GM21367 (cell line): ENCODE measurements at regions not wholly inside any gene's neighbourhood (a gene's known extent, or its start where the extent isn't known, plus 50 kb on each side); places are given as distances from the start of the nearest gene placed in this dataset.
A peak's percentile ranks its signal among the peaks of the same experiment; 100 is the strongest.

Source experiments
- ATAC-seq: cut with Tn5 transposase; IDR thresholded peaks from one replicate; pipeline ENCODE4 v1.9.1; 2021; ENCODE audit not compliant: unreplicated experiment

DNA sequence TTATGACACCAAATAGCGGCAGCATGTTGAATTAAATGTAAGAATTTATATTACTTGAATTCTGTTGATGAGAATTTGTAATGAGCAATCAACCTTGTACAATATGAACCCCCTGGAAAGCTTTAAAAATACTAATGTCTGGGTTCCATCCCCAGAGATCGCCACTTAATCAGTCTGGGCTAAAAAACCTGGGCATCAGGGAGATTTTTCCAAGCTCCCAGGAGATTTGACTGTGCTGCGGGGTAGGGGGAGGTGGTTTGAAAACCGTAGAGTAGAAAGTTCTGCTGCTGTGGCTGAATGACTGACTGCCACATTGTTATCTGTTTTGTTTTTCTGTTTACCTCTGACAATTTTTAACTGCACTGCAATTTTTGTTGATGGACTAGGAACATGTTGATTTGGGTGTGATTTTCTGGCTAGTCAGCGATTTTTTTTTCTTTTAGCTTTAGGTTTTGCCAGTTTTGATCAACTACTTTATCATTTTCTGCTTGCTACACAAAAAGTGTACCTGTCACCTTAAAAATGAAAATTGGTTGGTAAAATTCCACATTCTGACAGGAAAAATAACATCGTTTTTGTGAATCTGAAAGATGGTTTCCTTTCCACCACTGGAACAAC, 79.3 kb downstream of the PCTP start:
- no peak for ATAC-seq

DNA sequence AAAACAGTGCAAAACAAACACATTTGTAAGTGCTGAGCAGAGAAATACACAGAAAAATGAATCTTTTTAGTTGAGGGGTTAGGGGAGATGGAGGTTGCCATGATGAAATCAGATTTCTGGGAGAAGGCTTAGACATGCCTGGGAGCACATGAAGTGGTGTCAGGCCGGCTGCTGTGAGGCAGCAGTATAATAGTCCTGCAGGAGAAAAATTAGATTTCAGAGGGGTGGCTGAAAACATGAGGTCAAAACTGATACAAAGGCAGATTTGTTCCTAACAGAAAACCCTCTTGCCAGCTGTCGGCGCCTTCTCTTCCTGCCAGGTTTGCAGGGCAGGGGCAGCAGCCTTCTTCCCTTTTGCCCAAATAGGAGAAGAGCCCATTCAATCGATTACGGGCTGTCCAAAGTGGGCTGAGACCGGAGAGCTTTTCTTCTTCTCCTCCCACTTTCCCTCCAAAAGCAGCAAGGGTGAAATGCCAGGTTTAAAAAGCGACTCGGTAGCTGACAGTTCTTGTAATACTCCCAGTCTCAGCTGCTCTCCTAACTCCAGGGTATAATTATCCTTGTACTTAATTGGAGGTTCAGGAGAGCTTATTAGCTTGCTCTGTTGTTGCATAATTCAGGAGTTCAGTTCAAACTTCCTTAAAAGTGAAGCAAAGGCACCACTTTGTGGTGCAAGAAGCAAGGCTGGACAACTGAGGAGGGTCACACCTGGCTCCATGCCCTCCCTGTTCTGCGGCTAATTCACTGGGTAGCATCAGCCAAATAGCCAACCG, 80.0 kb downstream of the PCTP start:
- ATAC-seq: no peak

DNA sequence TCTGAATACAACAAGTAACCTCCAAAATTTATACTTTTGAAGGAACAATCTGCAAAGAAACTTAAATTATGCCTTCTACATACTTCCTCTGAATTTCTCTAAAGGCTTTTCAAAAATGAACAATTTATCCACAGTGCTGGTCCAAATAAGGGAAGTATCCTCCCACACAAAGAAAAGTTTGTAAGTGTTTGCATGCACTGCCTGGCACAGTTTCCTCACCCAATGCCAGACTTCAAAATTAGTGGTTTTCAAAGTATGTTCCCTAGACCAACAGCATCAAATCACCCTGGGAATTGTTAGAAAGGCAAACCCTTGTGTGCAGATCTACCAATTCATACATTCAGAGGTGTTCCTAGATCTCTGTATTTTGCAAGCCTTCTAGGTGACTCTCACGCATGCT, 82.5 kb downstream of the PCTP start:
- ATAC-seq: no peak

DNA sequence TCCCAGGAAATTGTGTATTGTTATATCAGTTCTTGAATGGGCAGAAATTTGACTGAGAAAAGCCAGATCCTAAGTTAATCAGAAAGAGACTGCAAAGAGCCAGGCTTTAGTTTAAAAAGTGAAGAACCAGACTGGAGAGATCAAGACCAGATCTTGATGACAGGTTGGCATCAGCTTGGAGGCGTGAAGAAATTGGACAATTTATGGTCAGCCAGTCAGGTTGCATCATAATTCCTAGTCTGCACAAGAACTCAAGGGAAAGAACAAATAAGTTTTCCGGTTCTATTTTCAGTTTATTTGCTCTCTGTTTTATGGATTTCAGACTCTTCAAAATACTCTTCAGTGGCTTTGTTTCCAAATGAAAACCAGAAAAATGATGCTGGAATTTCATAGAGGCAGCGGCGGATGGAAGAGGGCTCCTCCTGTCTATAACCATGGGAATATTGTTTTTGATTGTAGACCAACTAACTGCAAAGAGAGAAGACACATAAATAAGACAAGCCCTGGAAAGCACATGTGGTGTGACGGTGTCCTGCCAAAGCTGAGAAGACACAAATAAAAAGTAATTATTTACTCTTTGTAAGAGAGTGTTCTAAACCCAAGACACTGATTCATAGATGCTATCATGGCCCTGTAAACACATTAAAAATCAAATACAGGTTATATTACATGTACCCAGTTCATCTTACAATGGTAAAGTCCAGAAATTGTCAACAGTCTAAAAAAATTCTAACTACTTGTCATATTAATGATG, 91.7 kb downstream of the PCTP start:
- no peak for ATAC-seq

DNA sequence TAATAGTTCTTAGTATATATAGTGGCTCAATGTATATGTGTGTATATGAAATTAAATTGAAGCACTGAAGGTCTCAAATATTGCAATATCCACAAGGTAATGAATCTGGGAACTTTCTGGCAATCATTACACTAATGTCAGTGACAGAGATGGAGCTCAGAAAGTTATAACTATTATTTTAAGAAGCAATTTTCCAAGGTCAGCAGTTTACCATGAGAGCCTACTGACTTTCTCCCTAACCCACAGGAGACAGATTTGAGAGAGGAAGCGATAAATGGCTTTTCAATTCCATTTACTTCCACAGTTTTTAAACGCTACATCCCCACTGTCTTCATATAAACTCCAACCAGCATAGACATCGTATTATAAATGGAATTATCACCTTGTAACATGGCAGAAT, 92.9 kb downstream of the PCTP start:
- ATAC-seq: no peak

DNA sequence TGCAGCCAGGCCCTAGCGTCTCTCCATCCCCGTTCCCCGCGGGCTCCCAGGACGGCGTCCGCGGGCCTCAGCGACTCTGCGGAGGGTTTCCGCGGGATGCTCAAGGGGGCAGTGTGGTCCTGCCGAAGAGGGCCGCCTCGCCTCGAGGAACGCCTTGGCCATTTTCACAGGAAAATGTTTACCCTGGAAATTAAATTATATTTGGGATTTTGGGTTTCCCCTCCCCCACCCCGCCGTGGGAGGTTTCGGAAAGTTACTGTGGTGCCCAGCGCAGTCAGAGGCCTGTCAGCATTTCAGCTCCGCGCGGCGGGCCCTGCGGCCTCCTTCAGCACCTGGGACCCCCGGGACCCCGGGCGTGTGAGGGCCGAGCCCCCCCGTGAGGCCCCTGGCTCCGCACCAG, 94.5 kb downstream of the PCTP start:
- no peak for ATAC-seq

DNA sequence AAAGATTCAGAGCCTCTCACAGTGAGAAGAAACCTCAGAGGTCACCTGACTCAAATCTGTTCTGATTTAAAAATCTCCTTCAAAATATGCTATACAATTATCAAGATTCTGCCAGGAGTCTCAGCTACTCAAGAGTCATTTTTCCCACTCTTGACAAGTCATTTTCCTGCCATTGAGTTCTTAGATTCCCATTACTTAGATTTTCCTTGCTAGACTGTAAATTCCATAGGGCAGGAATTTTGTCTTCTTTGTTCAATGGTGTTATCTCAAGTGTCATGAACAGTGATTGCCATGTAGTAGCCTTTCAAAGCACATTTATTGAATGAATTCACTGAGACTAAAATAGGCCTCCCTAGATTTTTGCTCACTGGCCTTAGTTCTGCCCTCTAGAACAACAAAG, 95.9 kb downstream of the PCTP start:
- no peak for ATAC-seq

DNA sequence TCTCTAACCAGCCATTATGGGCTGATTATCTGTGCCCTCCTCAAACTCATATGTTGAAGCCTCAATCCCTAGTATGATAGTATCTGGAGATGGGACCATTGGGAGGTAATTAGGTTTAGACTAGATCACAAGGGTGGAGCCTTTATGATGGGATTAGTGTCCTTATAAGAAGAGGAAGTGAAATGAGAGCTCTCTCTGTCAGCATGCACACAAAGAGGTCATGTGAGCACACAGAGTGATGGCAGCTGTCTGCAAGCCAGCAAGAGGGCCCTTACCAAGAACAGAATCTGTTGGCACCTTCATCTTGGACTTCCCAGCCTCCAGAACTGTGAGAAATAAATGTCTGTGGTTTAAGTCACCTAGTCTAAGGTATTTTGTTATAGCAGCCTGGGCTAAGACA, 101.9 kb downstream of the PCTP start:
- peak; percentile 68 for ATAC-seq

DNA sequence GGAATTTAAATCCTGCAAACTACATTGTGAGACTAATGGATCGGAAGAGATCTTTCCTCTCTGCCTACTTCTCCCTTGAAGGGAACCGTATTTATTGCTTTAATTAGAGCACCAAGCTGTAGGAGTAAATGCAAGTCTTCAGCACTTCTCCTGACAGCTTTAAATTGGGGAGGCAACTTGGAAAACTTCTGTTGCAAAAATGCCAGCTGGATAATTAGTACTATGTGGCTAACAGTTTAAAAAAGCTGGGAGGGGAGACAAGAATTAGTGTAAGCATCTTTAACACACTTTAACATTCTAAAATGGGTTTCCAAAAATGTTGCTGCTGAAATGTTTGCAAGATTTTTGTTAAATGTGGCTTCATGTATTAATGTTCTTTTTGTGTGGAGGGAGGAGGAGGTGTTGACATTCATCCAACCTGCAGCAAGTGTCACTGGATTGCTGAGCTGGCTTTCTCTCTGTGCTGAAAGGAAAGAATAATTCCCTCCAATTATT, 108.5 kb downstream of the PCTP start:
- no peak for ATAC-seq

DNA sequence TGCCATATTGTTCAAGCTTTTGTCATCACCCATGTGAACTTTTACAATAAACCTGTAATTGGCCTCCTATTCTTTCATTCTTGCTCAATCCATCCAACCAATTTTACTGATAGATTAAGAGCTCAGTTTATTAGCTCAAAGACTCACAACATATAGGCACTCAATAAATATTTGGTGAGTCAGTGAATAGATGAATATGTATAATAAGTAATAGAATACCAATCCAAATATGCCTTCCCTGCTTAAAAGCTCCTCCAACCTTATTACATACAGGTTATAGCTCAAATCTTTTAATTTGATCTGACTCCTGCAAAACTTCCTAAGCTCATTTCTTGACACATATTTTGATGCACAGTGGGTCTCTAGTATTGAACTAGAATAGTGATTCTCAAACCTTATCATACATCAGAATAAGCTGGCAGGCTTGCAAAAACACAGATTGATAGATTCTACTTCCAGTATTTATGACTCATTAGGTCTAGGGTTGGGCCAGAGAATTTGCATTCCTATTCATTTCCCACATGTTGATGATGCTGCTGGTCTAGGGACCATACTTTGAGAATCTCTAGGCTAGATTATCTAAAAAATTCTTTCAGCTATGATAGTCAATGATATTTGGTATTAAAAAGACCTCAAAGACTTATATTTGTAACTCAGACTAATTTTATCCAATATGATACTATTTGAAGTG, 114.4 kb downstream of the PCTP start:
- ATAC-seq: no peak

DNA sequence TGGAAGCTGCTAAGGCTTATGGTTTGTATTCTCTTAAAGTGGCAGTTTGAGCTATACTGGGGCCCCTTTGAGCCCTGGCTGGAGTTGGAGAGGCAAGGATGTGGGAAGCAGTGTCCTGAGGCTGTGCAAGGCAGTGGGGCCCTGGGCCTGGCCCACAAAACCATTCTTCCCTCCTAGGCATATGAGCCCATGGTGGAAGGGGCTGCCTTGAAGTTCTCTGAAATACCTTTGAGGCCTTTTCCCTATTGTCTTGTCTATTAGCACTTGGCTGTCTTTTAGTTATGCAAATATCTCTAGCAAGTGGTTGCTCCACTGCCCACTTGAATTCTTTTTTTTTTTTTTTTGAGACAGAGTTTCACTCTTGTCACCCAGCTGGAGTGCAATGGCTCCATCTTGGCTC, 119.2 kb downstream of the PCTP start:
- ATAC-seq: no peak

DNA sequence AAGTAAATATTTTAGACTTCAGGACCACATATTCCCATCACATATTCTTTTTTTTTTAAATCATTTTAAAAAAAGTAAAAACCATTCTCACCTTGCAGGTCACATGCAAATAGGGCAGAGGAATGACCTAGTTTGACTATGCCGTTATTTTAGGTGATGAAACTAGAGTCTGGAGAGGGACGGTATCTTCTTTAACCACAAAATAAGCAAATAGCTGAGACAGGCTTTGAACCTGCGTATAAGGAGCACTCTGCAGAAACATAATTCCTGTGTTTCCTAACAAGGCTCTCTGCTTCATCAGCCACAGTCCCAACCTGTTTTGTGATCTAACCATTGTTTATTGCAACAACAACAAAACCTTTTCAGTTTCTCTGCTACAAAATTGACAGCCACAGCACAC, 121.5 kb downstream of the PCTP start:
- ATAC-seq: peak; percentile 59

DNA sequence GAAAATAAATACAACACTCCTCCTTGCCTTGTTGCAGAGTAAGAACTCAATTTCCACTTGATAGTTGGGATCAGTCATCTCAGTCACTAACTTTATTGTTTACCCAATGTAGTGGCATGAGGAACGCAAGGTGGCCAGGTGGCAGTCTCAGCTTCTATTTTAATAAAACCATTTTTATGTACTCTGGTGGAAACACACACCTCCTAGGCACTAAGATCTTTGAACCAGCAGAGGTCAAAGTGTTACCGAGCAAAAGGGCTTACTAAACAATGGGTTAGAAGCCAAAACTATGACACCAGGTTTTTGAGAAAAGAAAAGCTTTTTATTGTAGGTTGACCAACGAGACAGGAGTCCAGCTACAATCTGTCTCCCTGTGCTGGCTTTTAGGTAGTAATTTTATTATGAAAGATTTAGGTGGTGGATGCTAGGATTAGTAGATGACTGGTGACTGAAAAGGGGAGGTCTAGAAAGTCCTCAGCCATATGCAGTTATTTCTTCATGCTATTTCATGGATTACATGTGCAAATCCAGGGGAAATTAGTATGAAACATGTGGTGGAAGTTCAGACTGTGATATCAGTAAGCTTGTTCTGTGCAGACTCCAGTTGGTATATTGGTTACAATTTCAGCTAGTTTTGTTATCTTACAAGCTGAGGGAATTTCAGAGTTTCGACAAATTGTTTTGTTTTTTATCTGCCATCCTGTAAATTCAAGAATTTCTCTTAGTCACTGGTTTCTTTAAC, 122.3 kb downstream of the PCTP start:
- no peak for ATAC-seq

DNA sequence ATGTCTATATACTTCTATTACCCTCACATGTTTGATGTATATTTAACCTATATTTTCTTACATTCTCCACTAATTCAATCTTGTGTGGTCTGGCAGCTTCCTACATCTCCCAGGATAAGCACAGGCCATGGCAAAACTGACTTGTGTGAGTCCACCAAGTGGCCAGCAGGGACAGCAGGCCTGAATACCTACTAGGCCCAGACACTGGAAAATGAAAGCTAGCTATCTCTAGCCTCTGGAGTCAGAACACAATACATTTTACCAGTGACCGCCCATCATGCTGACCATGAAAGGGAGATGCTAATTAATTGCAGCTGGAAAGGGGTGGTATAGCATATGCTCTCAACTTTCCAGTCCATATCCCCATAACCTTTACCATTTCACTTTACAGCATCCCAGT, 132.3 kb downstream of the PCTP start:
- ATAC-seq: no peak

DNA sequence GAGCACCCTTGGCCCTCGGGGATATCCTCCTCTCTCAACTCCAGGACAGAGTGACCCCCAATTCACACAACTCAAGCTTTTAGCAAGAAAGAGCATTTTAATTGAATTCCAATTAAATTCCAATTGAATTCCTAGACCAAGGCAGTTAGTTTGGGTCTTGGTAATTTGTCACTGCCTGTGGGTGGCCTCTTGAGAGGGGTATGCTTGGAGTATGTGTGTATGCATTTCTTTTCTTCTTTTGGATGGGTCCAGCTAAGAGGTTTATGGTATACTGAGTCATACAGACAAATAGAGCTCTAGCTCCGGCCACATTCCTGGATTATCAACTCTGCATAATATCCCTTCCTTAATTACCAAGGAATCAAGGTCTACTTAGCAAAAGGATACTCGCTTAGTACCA, 136.7 kb downstream of the PCTP start:
- ATAC-seq: no peak

DNA sequence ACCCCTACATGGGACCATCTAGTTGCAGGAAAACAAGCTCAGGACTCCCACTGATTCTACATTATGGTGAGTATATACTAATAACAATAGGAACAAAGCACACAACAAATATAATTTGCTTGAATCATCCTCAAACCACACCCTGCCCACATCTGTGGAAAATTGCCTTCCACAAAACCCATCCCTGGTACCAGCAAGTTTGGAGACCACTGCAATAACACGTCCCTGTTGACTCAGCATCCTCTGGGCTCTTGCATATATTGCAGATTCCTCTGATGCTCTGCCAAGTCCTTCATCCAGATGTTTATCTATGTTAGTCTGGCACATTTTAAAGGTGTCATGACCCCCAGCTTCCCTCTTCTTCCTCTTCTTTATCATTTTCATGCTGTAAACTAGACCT, 138.4 kb downstream of the PCTP start:
- no peak for ATAC-seq

DNA sequence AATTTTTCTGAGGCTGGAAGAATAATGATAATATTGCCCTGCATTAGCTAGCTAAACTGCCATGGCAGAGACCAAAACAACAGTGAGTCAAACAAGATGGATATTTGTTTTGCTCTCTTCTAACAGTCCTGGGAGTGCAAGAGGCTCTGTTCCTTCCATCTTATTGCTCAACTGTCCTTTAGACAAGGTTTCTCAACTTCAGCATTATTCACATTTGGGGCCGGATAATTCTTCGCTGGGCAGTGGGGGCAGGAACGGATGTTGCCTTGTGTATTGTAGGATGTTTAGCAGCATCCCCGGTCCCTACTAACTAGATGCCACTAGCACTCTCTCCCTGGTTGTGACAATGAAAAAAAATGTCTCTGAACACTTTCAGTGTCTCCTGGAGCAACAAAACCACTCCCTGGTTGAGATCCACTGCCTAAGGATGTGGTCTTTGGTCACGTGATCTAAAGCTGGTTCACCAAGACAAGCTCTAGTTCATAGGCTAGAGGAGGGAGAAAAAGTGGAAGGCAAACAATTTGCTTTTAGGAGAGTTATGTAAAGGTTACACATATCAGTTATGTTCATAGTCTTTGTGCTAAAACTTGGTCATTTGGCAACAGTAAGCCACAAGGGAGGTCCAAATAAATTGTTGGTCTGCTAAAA, 144.4 kb downstream of the PCTP start:
- ATAC-seq: no peak

DNA sequence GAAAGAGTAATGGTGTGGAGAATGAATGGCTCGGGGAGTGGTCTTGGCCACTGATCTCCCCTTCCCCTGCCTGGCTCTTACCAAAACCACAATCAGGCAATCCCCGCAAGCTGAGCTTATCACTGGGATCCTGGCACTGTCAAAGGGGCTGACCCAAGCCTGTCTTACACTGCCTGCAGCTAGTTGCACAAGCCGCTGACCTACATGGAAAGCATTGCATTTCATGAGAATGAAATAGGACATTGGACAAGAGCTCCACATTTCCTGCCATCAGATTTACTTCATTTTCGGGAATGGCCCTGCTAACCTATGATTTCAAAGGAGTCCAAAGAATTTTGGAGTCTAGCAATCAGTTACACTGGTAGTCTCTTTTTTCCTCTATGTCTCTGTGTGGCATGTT, 146.4 kb downstream of the PCTP start:
- ATAC-seq: no peak

DNA sequence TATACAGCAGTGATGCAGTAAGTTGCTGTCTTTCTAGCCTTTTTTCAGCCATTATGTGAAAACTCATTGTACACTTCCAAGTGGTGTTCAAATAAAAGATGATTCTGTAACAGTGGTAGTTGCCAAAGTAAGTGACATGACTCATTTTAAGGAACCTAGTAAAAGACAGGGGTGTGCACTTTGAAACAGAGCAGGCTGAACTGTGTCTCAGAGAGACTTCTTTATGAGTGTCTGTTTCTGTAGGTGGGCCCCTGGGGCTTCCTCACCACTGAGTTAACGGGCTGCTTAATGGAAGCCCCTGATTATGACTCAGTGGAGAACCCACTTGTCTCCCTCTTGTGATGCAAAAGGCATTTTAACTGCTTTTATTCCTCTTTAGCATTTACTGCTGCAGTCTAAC, 147.3 kb downstream of the PCTP start:
- ATAC-seq: no peak

DNA sequence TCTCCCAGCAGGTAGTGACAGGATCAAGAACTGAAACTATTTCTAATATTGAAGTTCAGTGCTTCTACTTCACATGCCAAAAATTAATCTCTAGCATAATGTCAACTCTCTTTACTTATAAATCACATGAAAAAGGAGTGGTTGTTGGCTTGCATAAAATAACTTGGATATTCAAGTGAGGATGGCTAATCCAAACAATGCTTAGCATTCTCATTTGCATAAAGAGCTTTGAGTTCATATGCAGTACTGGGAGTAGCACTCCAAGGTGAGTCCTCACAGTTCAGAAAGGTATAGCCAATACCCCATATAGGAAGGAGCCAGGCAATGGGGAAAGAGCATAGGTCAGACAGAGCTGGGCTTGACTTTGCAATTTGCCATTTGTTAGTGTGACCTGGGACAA, 149.3 kb downstream of the PCTP start:
- ATAC-seq: no peak
